A673 (cell line): ENCODE measurements at regions not wholly inside any gene's neighbourhood (a gene's known extent, or its start where the extent isn't known, plus 50 kb on each side); places are given as distances from the start of the nearest gene placed in this dataset.

ENCODE experiments used
- CTCF ChIP-seq: fragments of 300-800, 200-600 bp; sonication (generic); conservative IDR thresholded peaks from 2 replicates; pipeline ENCODE4 v1.5.1; 2017; ENCODE audit warnings: low read depth, mild to moderate bottlenecking, antibody characterized with exemption, low read length, moderate library complexity, mixed read lengths
- EZH2 ChIP-seq: fragments of 200-600 bp; sonication (generic); IDR thresholded peaks from 2 replicates; pipeline ENCODE4 v1.6.1; 2017; ENCODE audit warnings: borderline replicate concordance, low read depth, mild to moderate bottlenecking, mixed read lengths, antibody characterized with exemption, low read length; ENCODE audit not compliant: poor library complexity, severe bottlenecking

GRCh38 chr10:90136731-90137316 is 435.4 kb downstream of the KIF20B start:
- TF ChIP-seq CTCF (no peak), EZH2 (no peak)
